ENCODE measurements at regions not wholly inside any gene's neighbourhood (a gene's known extent, or its start where the extent isn't known, plus 50 kb on each side); places are given as distances from the start of the nearest gene placed in this dataset.

- TF ChIP-seq CHD7 (IDR thresholded peaks at IDR 0.05; ENCODE audit: insufficient replicate concordance, low read length) (no peak), CTBP2 (IDR thresholded peaks at IDR 0.05; ENCODE audit: borderline replicate concordance, insufficient read depth, insufficient read length, low read length) (no peak), RFX5 (IDR thresholded peaks at IDR 0.05; ENCODE audit: borderline replicate concordance, low read depth, low read length) (no peak), HDAC2 (IDR thresholded peaks at IDR 0.05; ENCODE audit: borderline replicate concordance in 1 of 2, low read depth in 2 of 2, low read length in 2 of 2) (no peak), HDAC6 (IDR thresholded peaks at IDR 0.05; ENCODE audit: low read depth, low read length) (no peak), MAFK (IDR thresholded peaks at IDR 0.05; ENCODE audit: low read depth, low read length) (no peak), BCL11A (IDR thresholded peaks at IDR 0.05; ENCODE audit: low read depth in 2 of 2, low read length in 2 of 2) (no peak), CBX5 (IDR thresholded peaks at IDR 0.05; ENCODE audit: low read depth, low read length) (no peak), CEBPB (IDR thresholded peaks at IDR 0.05; ENCODE audit: low read depth, low read length) (no peak)
Observed at GRCh38 chr10:44028384-44029137, 356.3 kb downstream of the CXCL12 start (continued).

All from H1 (cell line).